Psoas muscle (tissue), 7 donors: ENCODE measurements at regions not wholly inside any gene's neighbourhood (a gene's known extent, or its start where the extent isn't known, plus 50 kb on each side); places are given as distances from the start of the nearest gene placed in this dataset.
A peak's percentile ranks its signal among the peaks of the same experiment; 100 is the strongest.

Experiments used
- ATAC-seq, 4 donors: fragments of 200-7000 bp; cut with Tn5 transposase; one replicate each; pipeline ENCODE4 v1.9.1; 2020; ENCODE audit warnings: moderate library complexity in 3 of 4, mild to moderate bottlenecking in 2 of 4
- DNase-seq, 2 donors: peaks; one replicate each; pipeline ENCODE4 v3.0.0-alpha.2; 2020
- H3K27ac ChIP-seq: fragments of 200-600 bp; one replicate; pipeline ENCODE4 v1.8.0; 2022
- H3K27me3 ChIP-seq, 3 donors: fragments of 200-600 bp in 1 of 3; one replicate each; pipeline versions ENCODE4 v1.6.1 to v1.8.0; 2013 to 2022; ENCODE audit warnings: low read length in 2 of 3, mild to moderate bottlenecking in 2 of 3, moderate library complexity in 1 of 3; ENCODE audit not compliant: insufficient read depth in 3 of 3
- H3K36me3 ChIP-seq, 2 donors: fragments of 200-600 bp in 1 of 2; one replicate each; pipeline versions ENCODE4 v1.6.1 to v1.8.0; 2013 to 2022; ENCODE audit warnings: low read depth in 1 of 2, mild to moderate bottlenecking in 1 of 2, moderate library complexity in 1 of 2; ENCODE audit not compliant: insufficient read depth in 1 of 2
- H3K4me1 ChIP-seq: fragments of 200-600 bp; one replicate; pipeline ENCODE4 v1.8.0; 2022
- H3K4me3 ChIP-seq: fragments of 200-600 bp; one replicate; pipeline ENCODE4 v1.8.0; 2022; ENCODE audit warnings: mild to moderate bottlenecking
- H3K9me3 ChIP-seq: fragments of 200-600 bp; one replicate; pipeline ENCODE4 v1.8.0; 2022
- WGBS, 3 donors: extraction: QIAGEN DNeasy Blood & Tissue Kit; methylation state at CpG; one replicate each; pipeline versions ENCODE4 v1.1.6 to v1.1.7; 2013; 5-methylcytosine and 5-hydroxymethylcytosine counted together
- intact Hi-C, 2 donors: fragments of 100-400 bp; cut with DNase I; formaldehyde crosslinking; loops; one replicate each; pipeline versions ENCODE4 v1.11.0 to v1.14.2; 2022
- TF ChIP-seq, protein P1 (sequence below): fragments of 200-600 bp; IDR thresholded peaks from one replicate; pipeline ENCODE4 v1.8.0; 2022; ENCODE audit warnings: antibody characterized with exemption
- donor health status: healthy with polysubstance abuse.
- donor health status: DM: no; HTN: no; CAD: no; lungs with moderate emphysema.
- donor health status: Bipolar disorder and iron deficiency.
- donor health status: healthy.
- donor health status: DM: yes; HTN: yes; CAD: no.
- donor health status: DM: no; HTN: no; CAD: no.
- donor health status: DM: yes; HTN: yes; CAD: no.

DNA sequence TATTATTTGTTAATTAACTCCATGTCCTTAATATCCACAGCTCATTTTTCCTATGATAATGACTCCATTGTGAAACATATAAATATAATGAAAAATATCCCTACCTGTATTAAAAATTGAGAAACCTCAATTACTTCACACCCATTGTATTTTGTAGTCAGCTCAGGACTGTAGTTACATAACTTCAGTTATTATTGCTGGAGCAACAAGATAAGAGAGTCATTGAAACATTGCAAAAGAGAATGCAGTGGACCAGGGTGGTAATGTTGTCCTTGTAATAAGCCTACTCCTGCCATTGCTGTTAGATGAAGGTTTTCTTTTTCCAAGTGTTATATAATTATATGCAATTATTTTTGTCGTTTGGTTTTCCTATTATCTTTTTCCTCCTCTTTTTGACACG, 184.4 kb downstream of the PRL start:
- H3K4me1 ChIP-seq, result no peaks in the 10 kb centered on the region
- no peaks in the 10 kb centered on the region for H3K27me3 ChIP-seq
- 80 to 94% (median 91%) methylated on average over 2 of the region's 2 CpGs for WGBS, 3 donors
- TF ChIP-seq, protein P1, sequence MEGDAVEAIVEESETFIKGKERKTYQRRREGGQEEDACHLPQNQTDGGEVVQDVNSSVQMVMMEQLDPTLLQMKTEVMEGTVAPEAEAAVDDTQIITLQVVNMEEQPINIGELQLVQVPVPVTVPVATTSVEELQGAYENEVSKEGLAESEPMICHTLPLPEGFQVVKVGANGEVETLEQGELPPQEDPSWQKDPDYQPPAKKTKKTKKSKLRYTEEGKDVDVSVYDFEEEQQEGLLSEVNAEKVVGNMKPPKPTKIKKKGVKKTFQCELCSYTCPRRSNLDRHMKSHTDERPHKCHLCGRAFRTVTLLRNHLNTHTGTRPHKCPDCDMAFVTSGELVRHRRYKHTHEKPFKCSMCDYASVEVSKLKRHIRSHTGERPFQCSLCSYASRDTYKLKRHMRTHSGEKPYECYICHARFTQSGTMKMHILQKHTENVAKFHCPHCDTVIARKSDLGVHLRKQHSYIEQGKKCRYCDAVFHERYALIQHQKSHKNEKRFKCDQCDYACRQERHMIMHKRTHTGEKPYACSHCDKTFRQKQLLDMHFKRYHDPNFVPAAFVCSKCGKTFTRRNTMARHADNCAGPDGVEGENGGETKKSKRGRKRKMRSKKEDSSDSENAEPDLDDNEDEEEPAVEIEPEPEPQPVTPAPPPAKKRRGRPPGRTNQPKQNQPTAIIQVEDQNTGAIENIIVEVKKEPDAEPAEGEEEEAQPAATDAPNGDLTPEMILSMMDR, result no peak
- intact Hi-C loops, result no loop called here
- no peak overlapping the region for H3K27ac ChIP-seq
- H3K36me3 ChIP-seq, result no peaks in the 10 kb centered on the region
- H3K9me3 ChIP-seq, result no peaks in the 10 kb centered on the region
- DNase-seq (no peak), ATAC-seq (no peak)
- no peak overlapping the region for H3K4me3 ChIP-seq

DNA sequence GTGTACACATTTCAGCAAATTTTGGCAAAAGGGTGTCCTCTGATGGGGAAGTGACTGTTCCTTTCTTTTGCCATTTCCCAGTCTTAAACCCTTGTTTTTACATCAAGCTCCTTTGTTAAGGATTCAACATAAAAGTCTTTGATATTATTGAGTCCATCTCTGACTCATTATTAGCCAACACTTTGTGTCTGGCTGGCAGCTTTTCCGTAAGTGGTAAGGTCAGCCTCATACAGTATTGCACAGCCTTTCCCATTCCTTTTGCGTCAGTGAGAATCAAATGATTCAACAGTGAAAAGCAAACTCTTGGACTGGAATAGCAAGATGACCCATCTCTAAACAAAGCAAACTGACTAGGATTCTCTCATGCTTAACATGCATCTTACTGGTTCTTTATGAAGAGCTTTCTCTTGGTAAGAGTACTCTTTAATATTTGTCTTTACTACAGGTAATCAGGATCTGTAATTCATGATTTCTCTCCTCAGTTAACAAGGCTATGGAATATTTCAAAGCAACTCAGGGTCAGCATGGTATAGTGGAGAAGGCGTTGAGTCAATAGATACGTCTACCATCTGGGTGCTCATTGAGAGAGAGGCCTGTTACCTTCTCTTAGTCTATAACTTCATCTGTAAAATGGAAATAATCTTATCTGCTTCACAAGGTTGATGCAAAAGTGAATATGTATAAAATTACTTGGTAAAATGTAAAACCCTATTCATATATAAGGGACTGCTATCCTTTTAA, 183.6 kb downstream of the PRL start:
- TF ChIP-seq, protein P1, result no peak
- H3K4me3 ChIP-seq, result no peak overlapping the region
- H3K9me3 ChIP-seq, result no peaks in the 10 kb centered on the region
- peak in 1 of 2 donors; percentile 20 for DNase-seq
- H3K27me3 ChIP-seq, result no peaks in the 10 kb centered on the region
- peak in 3 of 4 donors; percentile 56 to 81 (median 59) for ATAC-seq
- intact Hi-C loops, result no loop called here
- H3K4me1 ChIP-seq, result no peaks in the 10 kb centered on the region
- H3K27ac ChIP-seq, result no peak overlapping the region
- H3K36me3 ChIP-seq, result no peaks in the 10 kb centered on the region
- 83 to 92% (median 90%) methylated on average over 4 of the region's 4 CpGs for WGBS, 3 donors

DNA sequence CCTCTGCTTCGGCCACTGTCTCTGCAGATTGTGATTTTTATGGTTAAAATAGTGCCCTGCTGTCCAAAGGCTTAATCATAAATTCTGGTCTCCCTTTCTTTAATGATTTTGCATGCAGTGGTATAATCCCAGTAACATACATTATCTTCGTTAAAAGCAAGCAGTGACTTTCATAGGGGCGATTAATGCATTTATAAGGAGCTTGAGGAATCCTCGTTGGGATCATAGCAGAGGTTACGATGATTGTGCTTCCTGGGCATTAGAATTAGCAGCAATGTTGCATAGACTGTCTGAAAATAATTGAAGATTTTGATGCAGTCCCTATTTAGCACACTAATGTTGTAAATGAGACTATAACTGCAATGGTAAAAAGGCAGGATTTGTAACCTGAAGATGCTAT, 181.3 kb downstream of the PRL start:
- H3K36me3 ChIP-seq, result no peaks in the 10 kb centered on the region
- ATAC-seq (no peak), DNase-seq (no peak)
- H3K9me3 ChIP-seq, result no peaks in the 10 kb centered on the region
- TF ChIP-seq, protein P1, result no peak
- 64 to 77% (median 65%) methylated on average over 5 of the region's 5 CpGs for WGBS, 3 donors
- intact Hi-C loops, result no loop called here
- no peaks in the 10 kb centered on the region for H3K27me3 ChIP-seq
- H3K4me3 ChIP-seq, result no peak overlapping the region
- no peak overlapping the region for H3K27ac ChIP-seq
- H3K4me1 ChIP-seq, result no peaks in the 10 kb centered on the region

DNA sequence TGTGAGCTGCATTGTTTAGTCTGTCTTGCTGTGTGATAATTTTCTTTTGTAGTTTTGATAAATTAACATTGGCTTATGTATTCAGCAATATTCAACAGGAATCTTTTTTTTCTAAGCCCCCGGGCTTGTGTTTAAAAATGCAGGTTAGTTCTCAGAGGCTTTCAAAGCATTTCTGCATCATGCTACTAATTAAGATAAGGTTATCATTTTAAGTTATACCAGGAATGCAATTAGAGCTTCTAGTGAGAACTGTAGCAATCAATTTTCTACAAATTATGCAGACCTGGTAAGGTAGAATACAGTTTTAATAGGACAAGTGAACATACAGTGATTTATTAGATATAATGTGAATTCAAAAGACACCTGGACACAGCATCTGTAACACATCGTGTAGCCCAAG, 179.2 kb downstream of the PRL start:
- Histone ChIP-seq H3K4me1 (no peaks in the 10 kb centered on the region), H3K9me3 (no peaks in the 10 kb centered on the region), H3K27me3 (no peaks in the 10 kb centered on the region), H3K36me3 (no peaks in the 10 kb centered on the region), H3K27ac (no peak overlapping the region), H3K4me3 (no peak overlapping the region)
- intact Hi-C loops, result no loop called here
- 82 to 83% (median 82%) methylated on average over 2 of the region's 2 CpGs for WGBS, 3 donors
- TF ChIP-seq, protein P1, result no peak
- ATAC-seq (no peak), DNase-seq (no peak)

DNA sequence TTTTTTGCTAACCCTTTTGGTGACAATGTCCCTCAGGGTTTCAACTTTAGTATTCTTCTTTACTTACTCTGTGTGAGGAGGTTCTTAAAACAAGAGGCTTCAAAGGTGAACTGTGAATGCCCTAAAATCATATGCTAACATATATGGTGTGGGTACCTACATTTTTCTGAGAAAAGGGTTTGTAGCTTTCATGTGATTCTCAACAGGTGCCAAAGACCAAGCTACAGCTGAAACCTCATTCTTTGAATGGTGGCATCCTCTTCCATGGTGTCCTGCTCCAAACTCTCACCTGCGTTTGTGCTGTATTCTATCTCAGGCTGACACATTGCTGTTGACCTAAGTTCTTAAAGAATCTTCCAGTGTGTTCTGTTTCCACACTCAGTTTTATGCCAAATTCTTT, 177.3 kb downstream of the PRL start:
- Histone ChIP-seq H3K9me3 (no peaks in the 10 kb centered on the region), H3K4me1 (no peaks in the 10 kb centered on the region), H3K36me3 (no peaks in the 10 kb centered on the region), H3K4me3 (no peak overlapping the region), H3K27ac (no peak overlapping the region), H3K27me3 (no peaks in the 10 kb centered on the region)
- 59 to 86% (median 78%) methylated on average over 1 of the region's 1 CpG for WGBS, 3 donors
- TF ChIP-seq, protein P1, result no peak
- ATAC-seq (no peak), DNase-seq (no peak)
- intact Hi-C loops, result no loop called here
